IgD-negative memory B cell (primary cell): ENCODE measurements at regions not wholly inside any gene's neighbourhood (a gene's known extent, or its start where the extent isn't known, plus 50 kb on each side); places are given as distances from the start of the nearest gene placed in this dataset.
A peak's percentile ranks its signal among the peaks of the same experiment; 100 is the strongest.

Experiments used
- H3K27ac Mint-ChIP-seq, 3 donors: one replicate each; pipeline ENCODE4 v1.8.0; 2020 to 2022; ENCODE audit warnings: mild to moderate bottlenecking in 3 of 3, mixed read lengths in 3 of 3, moderate library complexity in 1 of 3
- H3K27me3 Mint-ChIP-seq: one replicate; pipeline ENCODE4 v1.8.0; 2021; ENCODE audit warnings: mixed read lengths
- H3K36me3 Mint-ChIP-seq: one replicate; pipeline ENCODE4 v1.8.0; 2020; ENCODE audit warnings: mild to moderate bottlenecking, mixed read lengths
- H3K4me1 Mint-ChIP-seq, 3 donors: one replicate each; pipeline ENCODE4 v1.8.0; 2020 to 2022; ENCODE audit warnings: mixed read lengths in 3 of 3, mild to moderate bottlenecking in 1 of 3
- H3K4me3 Mint-ChIP-seq, 4 donors: one replicate each; pipeline ENCODE4 v1.8.0; 2020 to 2022; ENCODE audit warnings: mild to moderate bottlenecking in 4 of 4, mixed read lengths in 4 of 4, moderate library complexity in 3 of 4
- H3K9me3 Mint-ChIP-seq, 3 donors: one replicate each; pipeline ENCODE4 v1.8.0; 2020 to 2021; ENCODE audit warnings: mixed read lengths in 3 of 3, mild to moderate bottlenecking in 1 of 3

DNA sequence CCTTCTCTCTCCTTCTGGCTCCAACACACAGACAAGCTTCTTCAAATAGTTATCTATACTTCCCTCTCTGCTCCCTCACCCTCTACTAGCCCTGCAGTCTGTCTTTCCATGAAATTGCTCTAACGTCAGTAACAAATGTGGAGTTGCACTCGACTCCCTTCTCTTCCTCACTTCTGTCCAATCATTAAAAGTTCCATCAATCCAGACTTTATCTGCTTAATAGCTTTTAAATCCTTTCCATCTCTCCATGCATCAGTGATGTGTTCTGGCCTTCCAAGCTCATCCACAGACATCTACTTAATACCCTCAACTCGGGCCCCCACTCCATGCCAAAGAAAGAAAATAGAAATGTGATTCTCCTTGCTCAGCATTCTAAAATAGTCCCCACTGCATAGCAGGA is 422.1 kb upstream of the CDH5 start:
- H3K4me1 Mint-ChIP-seq: no peaks in the 10 kb centered on the region
- H3K9me3 Mint-ChIP-seq: peaks cover 6 to 9% (median 6%) of the 10 kb centered on the region in 3 donors
- no peaks in the 10 kb centered on the region for H3K27me3 Mint-ChIP-seq
- H3K27ac Mint-ChIP-seq: no peak overlapping the region
- no peak overlapping the region for H3K4me3 Mint-ChIP-seq
- no peaks in the 10 kb centered on the region for H3K36me3 Mint-ChIP-seq

GRCh38 chr16:65940711-65941110 is 425.8 kb upstream of the CDH5 start:
- no peak overlapping the region for H3K4me3 Mint-ChIP-seq
- H3K4me1 Mint-ChIP-seq: no peaks in the 10 kb centered on the region
- no peaks in the 10 kb centered on the region for H3K36me3 Mint-ChIP-seq
- no peak overlapping the region for H3K27ac Mint-ChIP-seq
- peaks cover 3% of the 10 kb centered on the region for H3K27me3 Mint-ChIP-seq
- peaks cover 4 to 10% (median 5%) of the 10 kb centered on the region in 3 donors for H3K9me3 Mint-ChIP-seq

DNA sequence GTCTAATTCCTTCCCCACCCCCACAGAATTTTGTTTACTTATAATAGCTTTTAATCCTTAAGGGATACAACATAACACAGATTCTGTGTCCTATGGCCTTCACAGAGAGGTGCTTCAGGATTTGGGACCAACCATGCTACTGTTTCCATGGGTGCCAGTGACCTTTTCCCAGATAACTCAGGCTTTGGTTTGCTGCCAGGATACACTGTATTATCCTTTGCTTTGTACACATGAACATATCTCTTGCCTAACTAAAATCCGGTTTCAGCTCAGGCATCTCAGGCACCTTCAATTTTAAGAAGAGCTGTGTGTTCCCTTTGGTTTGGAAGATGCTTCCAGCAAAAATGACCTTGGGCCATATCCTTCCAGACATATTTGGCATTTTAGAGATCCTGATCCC is 428.4 kb upstream of the CDH5 start:
- H3K4me1 Mint-ChIP-seq: no peaks in the 10 kb centered on the region

GRCh38 chr16:65937455-65937854 is 429.0 kb upstream of the CDH5 start:
- peaks cover 4 to 15% (median 12%) of the 10 kb centered on the region in 3 donors for H3K9me3 Mint-ChIP-seq
- peaks cover 2% of the 10 kb centered on the region for H3K36me3 Mint-ChIP-seq
- peaks cover 3% of the 10 kb centered on the region for H3K27me3 Mint-ChIP-seq
- no peaks in the 10 kb centered on the region for H3K4me1 Mint-ChIP-seq
- H3K4me3 Mint-ChIP-seq: no peak overlapping the region
- H3K27ac Mint-ChIP-seq: no peak overlapping the region

More for the DNA sequence above, 428.4 kb upstream of the CDH5 start:
- peaks cover 3% of the 10 kb centered on the region for H3K27me3 Mint-ChIP-seq
- H3K27ac Mint-ChIP-seq: no peak overlapping the region
- H3K4me3 Mint-ChIP-seq: no peak overlapping the region
- H3K36me3 Mint-ChIP-seq: peaks cover 2% of the 10 kb centered on the region
- H3K9me3 Mint-ChIP-seq: peaks cover 4 to 15% (median 7%) of the 10 kb centered on the region in 3 donors

- Mint-ChIP-seq H3K27me3 (peaks cover 3% of the 10 kb centered on the region), H3K36me3 (peaks cover 2% of the 10 kb centered on the region), H3K27ac (no peak overlapping the region), H3K9me3 (peaks cover 3 to 12% (median 12%) of the 10 kb centered on the region in 3 donors), H3K4me1 (no peaks in the 10 kb centered on the region), H3K4me3 (peak overlapping the region in 1 of 4 donors; percentile 7)
Measured at GRCh38 chr16:65936096-65936495, 430.4 kb upstream of the CDH5 start.

- Mint-ChIP-seq H3K4me1 (no peaks in the 10 kb centered on the region), H3K27me3 (peaks cover 3% of the 10 kb centered on the region), H3K27ac (no peak overlapping the region)
Measured at GRCh38 chr16:65934443-65934842, 432.0 kb upstream of the CDH5 start.

DNA sequence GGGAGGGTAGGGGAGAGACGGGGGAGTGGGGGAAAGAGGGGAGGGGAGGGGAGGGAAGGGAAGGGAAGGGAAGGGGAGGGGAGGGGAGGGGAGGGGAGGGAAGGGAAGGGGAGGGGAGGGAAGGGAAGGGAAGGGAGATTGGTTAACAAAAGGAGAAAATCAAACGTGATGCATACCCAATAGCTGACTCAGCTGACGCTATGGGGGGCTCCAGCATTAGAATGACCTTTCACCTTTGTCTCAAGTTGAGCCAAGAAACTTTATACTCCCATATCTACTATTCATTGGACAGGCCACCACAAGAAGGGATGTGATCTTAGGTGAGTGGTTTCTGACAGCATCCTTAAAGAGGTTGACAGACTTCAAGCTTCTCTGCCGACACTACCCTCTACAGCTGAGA is 432.8 kb upstream of the CDH5 start:
- H3K36me3 Mint-ChIP-seq: peaks cover 2% of the 10 kb centered on the region
- H3K4me3 Mint-ChIP-seq: no peak overlapping the region
- no peak overlapping the region for H3K27ac Mint-ChIP-seq
- no peaks in the 10 kb centered on the region for H3K27me3 Mint-ChIP-seq
- no peaks in the 10 kb centered on the region for H3K4me1 Mint-ChIP-seq
- H3K9me3 Mint-ChIP-seq: peaks cover 7 to 24% (median 10%) of the 10 kb centered on the region in 3 donors

More at GRCh38 chr16:65934443-65934842, 432.0 kb upstream of the CDH5 start:
- Mint-ChIP-seq H3K36me3 (peaks cover 2% of the 10 kb centered on the region), H3K9me3 (peaks cover 7 to 20% (median 10%) of the 10 kb centered on the region in 3 donors), H3K4me3 (no peak overlapping the region)

DNA sequence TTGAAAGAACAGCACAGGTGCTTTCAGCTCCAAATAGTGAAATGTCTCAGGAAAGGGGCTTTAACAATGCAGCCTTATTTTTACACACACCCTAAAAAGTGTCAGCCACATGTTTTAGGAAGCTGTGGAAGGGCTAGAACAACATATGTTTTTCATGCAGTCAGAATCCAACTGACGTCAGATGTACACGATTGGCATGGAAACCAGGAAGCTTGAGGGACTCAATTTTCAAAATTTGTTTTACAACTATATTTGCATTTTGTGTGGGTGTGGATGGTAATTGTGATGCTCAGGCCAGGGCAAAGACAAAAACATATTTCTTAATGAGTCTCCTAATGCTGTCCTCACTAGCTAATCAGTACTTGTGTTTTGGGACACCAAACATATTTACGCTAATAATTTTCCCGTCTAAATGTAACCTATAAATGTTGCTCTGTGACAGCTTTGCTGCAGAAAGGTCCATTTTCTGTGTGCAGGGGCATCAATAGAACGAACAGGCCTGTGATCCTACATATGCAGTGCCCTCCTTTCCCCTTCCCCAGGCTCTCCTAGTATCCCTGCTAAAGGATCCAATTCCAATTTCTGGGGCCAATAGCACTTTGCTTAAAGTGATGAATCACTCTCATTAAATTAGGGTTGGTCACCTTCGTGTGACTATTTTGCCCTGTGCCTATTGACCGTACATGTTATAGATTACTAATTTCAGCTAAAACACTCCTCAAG is 434.0 kb upstream of the CDH5 start:
- H3K9me3 Mint-ChIP-seq: peaks cover 7 to 32% (median 13%) of the 10 kb centered on the region in 3 donors
- no peak overlapping the region for H3K4me3 Mint-ChIP-seq
- H3K27ac Mint-ChIP-seq: no peak overlapping the region
- no peaks in the 10 kb centered on the region for H3K27me3 Mint-ChIP-seq
- peaks cover 2% of the 10 kb centered on the region for H3K36me3 Mint-ChIP-seq
- no peaks in the 10 kb centered on the region for H3K4me1 Mint-ChIP-seq

DNA sequence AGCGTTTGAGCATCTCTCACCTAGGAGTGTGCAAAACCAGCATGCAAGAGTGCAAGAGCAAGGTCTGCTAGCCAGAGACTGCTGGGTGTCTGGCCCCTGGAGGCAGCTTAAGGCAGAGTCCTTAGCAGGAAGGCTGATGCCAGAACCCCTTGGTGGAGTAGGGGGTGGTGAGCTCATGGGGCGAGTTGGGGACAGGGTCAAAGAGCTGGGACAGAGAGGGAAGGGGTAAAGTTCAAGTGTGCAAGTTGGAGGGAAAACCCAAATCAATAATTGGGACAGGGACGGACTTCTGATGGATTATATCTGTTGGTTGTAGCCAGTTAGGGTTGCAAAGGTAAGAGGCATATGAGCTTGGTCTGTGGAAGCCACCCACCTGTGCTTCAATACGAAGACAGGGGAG is 443.6 kb upstream of the CDH5 start:
- H3K27me3 Mint-ChIP-seq: peaks cover 5% of the 10 kb centered on the region
- H3K36me3 Mint-ChIP-seq: no peaks in the 10 kb centered on the region
- no peak overlapping the region for H3K4me3 Mint-ChIP-seq
- H3K9me3 Mint-ChIP-seq: peaks cover 0 to 2% (median 2%) of the 10 kb centered on the region in 3 donors
- H3K4me1 Mint-ChIP-seq: no peaks in the 10 kb centered on the region
- no peak overlapping the region for H3K27ac Mint-ChIP-seq

DNA sequence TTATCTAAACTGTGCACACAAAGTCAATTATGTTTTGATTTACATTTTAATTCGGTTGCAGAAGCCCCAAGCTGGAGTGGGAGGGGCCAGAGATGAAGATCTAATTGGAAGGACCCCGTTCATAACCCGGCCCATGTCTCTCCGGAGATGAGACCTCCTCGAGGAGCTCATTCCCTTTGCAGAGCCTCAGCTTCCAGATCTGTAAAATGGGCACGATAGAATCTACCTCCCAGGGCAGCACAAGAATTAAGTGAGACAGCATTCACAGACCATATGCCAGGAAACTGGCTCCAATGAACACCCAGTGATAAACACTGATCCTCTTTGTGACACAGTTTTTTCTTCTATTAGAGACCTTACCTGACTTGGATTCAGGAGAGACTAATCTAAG is 446.5 kb upstream of the CDH5 start:
- Mint-ChIP-seq H3K27me3 (peaks cover 5% of the 10 kb centered on the region), H3K4me3 (no peak overlapping the region), H3K4me1 (no peaks in the 10 kb centered on the region), H3K27ac (no peak overlapping the region), H3K9me3 (peaks cover 2 to 9% (median 3%) of the 10 kb centered on the region in 3 donors), H3K36me3 (no peaks in the 10 kb centered on the region)

DNA sequence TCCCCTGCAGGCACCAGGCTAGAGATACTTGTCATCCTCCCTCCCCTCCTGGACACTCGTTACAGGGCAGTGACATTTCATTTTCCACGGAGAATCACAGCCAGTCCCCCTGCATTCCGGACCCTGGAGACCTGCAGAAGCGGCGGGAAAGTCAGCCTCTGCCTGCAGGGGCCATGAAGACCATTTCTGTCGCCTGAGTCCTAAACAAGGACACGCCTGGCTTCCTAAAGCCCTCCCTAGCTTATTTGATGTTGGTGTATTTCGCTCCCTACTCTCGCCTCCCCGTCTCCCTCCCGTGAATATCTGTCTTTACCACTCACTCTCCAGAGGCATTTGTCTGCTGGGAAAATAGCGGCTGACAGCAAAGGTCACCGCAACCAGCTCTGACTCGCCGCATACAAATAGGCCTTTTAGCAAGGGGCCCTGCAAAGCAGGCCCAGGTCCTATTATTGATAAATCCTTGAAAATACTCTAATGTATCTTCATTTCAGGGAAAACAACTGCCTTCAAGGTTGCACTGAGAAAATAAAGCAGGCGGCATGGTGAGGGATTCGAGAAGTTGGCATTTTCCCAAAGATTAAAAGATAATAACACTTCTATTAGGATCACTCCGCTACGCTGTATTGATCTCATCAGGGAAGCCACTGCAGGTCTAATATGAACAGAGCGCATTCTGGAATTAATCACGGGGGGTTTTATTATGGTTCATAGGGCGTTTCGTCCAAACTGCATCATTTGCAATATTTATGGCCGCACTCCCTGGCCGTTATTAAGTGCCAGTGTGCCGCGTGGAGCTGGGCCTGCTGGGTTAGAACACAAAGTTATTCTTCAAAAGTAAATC is 447.1 kb upstream of the CDH5 start:
- no peaks in the 10 kb centered on the region for H3K4me1 Mint-ChIP-seq
- peaks cover 5% of the 10 kb centered on the region for H3K27me3 Mint-ChIP-seq
- no peaks in the 10 kb centered on the region for H3K36me3 Mint-ChIP-seq
- peaks cover 3 to 9% (median 3%) of the 10 kb centered on the region in 3 donors for H3K9me3 Mint-ChIP-seq
- H3K27ac Mint-ChIP-seq: peak overlapping the region in 1 of 3 donors; percentile 65
- no peak overlapping the region for H3K4me3 Mint-ChIP-seq

DNA sequence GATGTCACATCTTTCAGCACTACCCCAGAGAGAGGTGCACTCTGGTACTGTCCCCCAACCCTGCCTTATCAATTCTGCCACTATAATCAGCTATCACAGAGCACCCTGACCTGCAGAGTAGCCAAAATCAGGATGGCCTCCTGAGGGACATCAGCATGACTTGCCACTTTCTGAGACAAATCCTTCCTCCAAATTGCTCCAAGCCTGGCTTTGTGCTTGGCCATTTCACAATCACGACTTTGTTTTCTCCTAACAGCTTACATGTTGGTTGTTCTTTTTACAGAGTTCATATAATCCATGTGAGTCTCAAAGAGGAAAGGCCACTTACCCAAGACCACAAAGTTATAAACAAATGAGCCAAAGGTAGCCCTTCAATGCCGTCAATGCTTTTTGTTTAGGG is 449.0 kb upstream of the CDH5 start:
- H3K27ac Mint-ChIP-seq: no peak overlapping the region
- H3K9me3 Mint-ChIP-seq: peaks cover 6 to 9% (median 7%) of the 10 kb centered on the region in 3 donors
- no peaks in the 10 kb centered on the region for H3K4me1 Mint-ChIP-seq
- H3K36me3 Mint-ChIP-seq: no peaks in the 10 kb centered on the region
- H3K27me3 Mint-ChIP-seq: peaks cover 5% of the 10 kb centered on the region
- H3K4me3 Mint-ChIP-seq: no peak overlapping the region

- H3K4me1 Mint-ChIP-seq: no peaks in the 10 kb centered on the region
- no peak overlapping the region for H3K27ac Mint-ChIP-seq
- H3K4me3 Mint-ChIP-seq: no peak overlapping the region
- peaks cover 5% of the 10 kb centered on the region for H3K27me3 Mint-ChIP-seq
- H3K36me3 Mint-ChIP-seq: no peaks in the 10 kb centered on the region
- peaks cover 6 to 9% (median 7%) of the 10 kb centered on the region in 3 donors for H3K9me3 Mint-ChIP-seq
Measured at GRCh38 chr16:65916995-65917394, 449.5 kb upstream of the CDH5 start.

- Mint-ChIP-seq H3K36me3 (no peaks in the 10 kb centered on the region), H3K9me3 (peaks cover under 1 to 10% (median 7%) of the 10 kb centered on the region in 3 donors), H3K27me3 (no peaks in the 10 kb centered on the region), H3K27ac (no peak overlapping the region), H3K4me3 (no peak overlapping the region), H3K4me1 (no peaks in the 10 kb centered on the region)
Measured at GRCh38 chr16:65910291-65910690, 456.2 kb upstream of the CDH5 start.

DNA sequence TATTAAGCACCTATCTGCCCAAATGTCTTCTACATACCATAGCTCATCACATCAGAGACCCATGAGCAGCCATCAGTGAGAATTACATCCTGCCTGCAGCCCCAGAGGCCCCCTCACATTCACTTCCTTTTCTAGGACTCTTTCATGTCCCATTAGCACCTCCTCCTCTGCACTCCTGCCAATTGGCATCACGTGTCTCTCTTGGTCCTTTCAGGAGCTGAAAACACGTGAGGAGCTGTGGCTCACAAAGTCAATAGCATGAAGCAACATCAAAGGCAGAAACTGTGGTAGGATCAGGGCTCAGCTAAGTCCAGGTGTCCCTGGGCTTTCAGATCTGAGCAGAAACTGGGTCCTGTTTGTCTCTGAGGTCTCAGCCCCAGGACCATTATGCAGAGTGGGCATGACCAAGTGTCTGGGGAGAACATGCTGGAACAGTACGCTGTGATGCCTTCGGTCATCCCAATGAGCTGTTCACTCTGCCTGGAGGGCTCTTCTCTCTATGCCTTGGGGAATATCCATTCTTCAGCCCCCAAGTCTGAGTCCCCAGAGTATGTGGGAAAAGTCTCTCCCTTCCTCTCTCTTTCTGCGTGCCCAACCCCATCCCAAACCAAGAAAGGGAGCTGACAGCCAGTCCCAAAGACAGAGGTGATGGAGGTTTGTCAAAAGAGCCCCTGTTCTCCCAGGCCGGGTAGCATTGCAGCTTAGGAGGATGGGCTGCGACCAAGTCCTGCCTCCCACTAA is 457.0 kb upstream of the CDH5 start:
- no peaks in the 10 kb centered on the region for H3K36me3 Mint-ChIP-seq
- H3K27ac Mint-ChIP-seq: no peak overlapping the region
- H3K27me3 Mint-ChIP-seq: no peaks in the 10 kb centered on the region
- H3K4me3 Mint-ChIP-seq: no peak overlapping the region
- H3K4me1 Mint-ChIP-seq: no peaks in the 10 kb centered on the region
- peaks cover 0 to 10% (median 7%) of the 10 kb centered on the region in 3 donors for H3K9me3 Mint-ChIP-seq
